GM10266 (cell line): ENCODE measurements at regions not wholly inside any gene's neighbourhood (a gene's known extent, or its start where the extent isn't known, plus 50 kb on each side); places are given as distances from the start of the nearest gene placed in this dataset.

Experiments
- DNase-seq: peaks from one replicate; pipeline ENCODE4 v3.0.0; 2012; ENCODE audit errors: extremely low spot score
- TF ChIP-seq, protein P1 (sequence below): IDR thresholded peaks from 2 replicates; pipeline ENCODE4 v1.5.1; 2012; ENCODE audit warnings: mild to moderate bottlenecking, low read depth; ENCODE audit not compliant: control insufficient read depth, insufficient read depth; ENCODE audit errors: missing control alignments

DNA sequence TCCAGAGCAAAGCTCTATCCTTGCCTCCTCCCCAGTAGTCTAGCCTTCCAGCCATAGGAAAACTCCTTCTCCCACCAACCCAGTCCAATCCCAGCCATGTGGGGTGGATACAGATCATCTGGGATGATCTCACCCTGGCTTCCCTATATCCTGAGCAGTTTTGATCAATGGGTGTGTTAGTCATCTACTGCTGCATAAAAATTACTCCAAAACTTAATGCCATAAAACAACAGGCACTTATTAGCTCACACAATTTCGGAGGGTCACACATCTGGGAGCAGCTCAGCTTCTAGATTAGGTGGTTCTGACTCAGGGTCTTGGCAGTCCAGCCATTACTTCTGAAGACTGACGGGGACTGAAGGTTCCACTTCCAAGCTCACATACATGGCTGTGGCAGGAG lies 190.4 kb downstream of the SPP2 start:
- TF ChIP-seq, protein P1, sequence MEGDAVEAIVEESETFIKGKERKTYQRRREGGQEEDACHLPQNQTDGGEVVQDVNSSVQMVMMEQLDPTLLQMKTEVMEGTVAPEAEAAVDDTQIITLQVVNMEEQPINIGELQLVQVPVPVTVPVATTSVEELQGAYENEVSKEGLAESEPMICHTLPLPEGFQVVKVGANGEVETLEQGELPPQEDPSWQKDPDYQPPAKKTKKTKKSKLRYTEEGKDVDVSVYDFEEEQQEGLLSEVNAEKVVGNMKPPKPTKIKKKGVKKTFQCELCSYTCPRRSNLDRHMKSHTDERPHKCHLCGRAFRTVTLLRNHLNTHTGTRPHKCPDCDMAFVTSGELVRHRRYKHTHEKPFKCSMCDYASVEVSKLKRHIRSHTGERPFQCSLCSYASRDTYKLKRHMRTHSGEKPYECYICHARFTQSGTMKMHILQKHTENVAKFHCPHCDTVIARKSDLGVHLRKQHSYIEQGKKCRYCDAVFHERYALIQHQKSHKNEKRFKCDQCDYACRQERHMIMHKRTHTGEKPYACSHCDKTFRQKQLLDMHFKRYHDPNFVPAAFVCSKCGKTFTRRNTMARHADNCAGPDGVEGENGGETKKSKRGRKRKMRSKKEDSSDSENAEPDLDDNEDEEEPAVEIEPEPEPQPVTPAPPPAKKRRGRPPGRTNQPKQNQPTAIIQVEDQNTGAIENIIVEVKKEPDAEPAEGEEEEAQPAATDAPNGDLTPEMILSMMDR: no peak
- no peak for DNase-seq

DNA sequence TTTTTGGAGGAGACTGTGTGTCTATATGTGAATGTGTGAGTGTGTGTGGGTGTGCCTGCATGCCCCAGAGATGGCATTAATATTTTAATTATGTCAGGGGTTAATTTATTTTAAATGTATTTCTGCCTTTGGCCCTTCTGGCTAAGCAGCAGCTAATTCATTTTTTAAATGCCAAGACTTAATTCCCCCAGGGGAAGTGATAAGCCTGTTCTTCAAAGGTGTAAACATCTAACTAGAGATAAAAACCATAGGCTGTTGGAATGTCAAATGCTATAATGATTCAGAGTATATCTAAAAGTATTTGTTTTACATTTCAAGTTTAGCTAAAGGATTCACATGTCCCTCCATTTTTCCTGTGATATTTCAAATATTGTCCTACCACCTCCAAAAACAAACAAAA lies 184.7 kb downstream of the SPP2 start:
- no peak for DNase-seq
- TF ChIP-seq, protein P1: no peak

DNA sequence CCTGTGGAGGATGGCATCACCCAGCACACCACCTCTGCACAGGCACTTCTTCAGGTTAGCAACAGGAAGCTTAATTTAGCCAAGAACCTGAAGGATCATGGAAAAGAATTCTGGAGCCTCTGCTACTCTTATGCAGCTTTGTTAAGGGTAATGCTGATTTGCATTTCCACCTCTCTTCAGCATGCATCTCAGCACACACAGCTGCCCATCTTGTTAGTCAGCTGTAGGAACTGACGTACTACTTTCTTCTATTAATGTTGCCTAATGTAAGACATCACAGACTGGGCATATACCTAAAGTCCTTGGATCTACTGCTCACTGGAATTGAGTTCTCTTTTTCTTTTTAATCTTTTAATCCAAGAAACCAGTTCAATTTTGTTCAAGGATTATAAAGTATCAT lies 181.0 kb downstream of the SPP2 start:
- TF ChIP-seq, protein P1: no peak
- DNase-seq: no peak

DNA sequence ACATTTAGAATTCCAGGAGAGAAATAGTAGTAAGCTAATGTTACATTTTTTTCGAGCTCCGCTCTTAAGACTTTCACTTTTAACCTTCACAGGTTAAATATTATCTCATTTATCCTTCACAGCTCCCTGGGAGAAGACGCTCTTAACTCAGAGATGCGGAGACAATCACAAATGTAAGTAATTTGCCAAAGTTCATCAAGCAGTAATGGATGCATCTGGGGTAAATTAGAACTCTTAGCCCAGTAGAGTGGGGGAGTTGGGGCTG lies 168.5 kb downstream of the SPP2 start:
- DNase-seq: no peak
- TF ChIP-seq, protein P1: no peak

DNA sequence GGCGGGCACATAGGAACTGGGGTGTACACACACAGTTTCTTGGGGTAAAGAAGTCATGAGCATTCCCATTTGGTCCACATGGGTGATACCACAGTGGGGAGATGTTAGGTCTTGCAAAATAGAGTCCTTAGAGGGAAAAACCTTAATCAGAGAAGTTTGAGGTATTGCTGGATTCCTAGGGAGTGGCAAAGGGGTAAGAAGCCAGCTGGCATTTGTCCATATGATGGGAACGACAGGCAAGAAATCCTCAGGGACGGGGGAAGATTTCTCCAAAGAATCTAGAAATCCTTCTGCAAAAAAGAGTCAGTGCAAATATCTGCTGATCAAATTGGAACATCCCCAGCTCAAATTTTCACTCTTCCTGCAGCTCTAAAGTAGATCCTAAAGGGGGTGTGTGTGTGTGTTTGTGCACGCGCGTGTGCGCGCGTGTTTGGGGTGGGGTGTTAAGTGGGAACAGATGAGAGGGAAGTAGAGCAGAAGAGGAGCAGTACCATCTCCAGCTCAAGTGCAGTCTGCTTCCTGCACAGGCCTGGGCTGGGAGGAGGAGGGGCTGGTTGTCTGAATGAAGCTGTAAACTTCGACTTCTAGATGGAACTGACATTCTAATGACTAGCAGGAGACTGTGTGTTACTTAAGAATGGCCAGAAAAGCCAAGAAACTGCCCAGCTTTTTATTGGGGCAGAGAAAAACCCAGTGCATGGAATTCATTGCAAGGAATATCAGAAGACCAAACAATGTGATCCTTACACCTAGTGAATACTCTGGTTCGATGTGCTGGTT lies 168.0 kb downstream of the SPP2 start:
- TF ChIP-seq, protein P1: no peak
- DNase-seq: no peak

DNA sequence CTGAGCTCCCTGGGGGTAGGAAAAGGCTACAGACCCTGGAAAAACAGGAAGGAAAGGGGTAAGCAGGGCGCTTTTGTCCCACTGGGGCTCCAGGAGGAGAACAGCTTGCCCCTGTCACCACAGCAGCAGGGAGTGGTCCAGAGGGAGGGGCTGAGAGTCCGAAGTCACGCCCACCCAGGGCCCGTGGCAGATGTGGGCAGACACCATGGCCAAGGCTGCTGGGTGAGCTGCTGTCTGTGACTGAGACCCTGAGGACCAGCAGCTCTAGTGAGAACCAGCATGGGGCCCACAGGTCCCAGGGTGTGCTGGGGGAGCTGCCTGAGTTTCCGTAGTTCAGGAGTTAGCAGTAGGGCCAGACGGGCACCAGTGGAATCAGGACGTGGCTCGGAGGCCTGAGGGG lies 162.0 kb downstream of the SPP2 start:
- no peak for DNase-seq
- TF ChIP-seq, protein P1: no peak

DNA sequence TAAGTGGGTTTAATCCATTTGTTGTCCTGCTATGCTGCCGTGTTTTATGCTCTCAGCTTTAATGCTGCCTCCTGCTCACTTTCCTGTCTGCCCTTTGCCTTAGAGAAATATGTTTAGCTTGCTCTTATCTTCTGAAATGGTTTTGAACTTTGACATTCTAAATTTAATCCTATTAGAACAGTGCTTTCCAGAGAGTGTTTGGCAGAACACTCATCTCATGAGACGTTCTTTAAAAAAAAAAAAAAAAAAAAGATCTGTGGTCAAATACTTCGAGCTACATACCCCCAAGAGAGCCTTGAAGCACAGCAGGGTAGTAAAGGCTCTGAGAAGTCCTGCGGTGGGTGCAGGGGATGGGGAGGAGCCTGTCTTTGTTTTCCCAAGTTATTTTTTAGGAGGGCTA lies 161.3 kb downstream of the SPP2 start:
- TF ChIP-seq, protein P1: no peak
- no peak for DNase-seq
